Adrenal gland (tissue), 5 donors: ENCODE measurements at regions not wholly inside any gene's neighbourhood (a gene's known extent, or its start where the extent isn't known, plus 50 kb on each side); places are given as distances from the start of the nearest gene placed in this dataset.

Experiments
- CTCF ChIP-seq, 6 experiments: fragments of 450-650 bp in 4 of 6; fragments of 200-600 bp in 2 of 6; sonication (generic) in 1 of 6; IDR thresholded peaks; 1 replicate in 5 of 6; 2 replicates in 1 of 6; pipeline versions ENCODE4 v1.5.1 to v1.8.0; 2016 to 2021; ENCODE audit warnings: antibody characterized with exemption in 6 of 6, mild to moderate bottlenecking in 2 of 6, moderate library complexity in 1 of 6
- POLR2A ChIP-seq, 2 donors: fragments of 450-650 bp; IDR thresholded peaks; one replicate each; pipeline ENCODE4 v1.6.1; 2017; ENCODE audit warnings: antibody characterized with exemption in 2 of 2, mild to moderate bottlenecking in 2 of 2, moderate library complexity in 1 of 2
- donor health status: DM: no; HTN: no; CAD: no.

DNA sequence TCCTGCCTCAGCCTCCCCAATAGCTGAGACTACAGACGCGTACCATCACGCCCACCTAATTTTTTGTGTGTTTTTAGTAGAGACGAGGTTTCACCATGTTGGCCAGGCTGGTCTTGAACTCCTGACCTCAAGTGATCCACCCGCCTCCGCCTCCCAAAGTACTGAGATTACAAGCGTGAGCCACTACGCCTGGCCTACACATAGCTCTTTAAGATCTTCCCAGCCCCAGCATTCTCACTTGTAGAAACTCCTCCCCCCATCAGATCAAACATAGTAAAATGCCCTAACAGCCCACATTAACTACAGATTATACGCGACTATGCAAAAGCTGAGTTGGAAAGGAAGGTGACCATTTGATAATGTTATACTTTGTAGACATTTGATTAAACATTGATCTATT, 634.8 kb downstream of the MATN1 start:
- TF ChIP-seq CTCF (IDR thresholded peaks at IDR 0.05) (no peak), POLR2A (IDR thresholded peaks at IDR 0.05) (no peak)
